ENCODE measurements at regions not wholly inside any gene's neighbourhood (a gene's known extent, or its start where the extent isn't known, plus 50 kb on each side); places are given as distances from the start of the nearest gene placed in this dataset.

DNA sequence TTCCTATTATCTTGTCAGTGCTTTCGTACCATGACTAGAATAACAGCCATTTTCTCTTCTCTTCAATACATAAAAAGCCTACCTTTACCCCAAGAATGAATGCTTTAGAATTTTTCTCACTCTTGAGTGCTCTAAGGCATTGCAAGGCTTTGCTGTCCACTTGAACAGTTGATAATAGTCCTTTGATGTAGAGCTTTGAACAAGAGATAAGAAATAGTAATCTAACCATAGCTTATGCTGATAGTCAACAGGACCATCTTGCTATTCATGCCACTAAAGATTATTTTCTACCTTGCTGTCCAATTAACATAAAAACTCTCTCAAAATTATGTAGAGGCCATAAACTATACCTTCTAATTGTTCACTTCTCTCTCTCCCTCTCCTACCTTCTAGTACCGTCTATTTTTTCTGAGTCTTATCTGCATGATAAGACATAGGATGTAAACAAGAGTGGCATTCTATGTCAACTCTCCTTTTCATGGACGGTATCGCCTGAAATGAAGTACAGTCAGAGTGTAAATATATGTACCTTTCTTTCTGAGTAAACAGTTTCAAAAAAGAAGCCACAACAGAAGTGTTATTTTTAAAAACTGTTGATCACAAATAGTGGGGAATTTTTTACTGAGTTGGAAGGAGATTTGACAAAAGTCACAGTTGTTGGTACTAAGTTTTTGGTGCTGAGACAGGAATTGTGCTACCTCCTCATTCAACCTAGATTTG, 297.9 kb downstream of the NDFIP2 start:
- Mint-ChIP-seq H3K4me1 (ENCODE audit: unreplicated experiment) (peaks cover 17% of the 10 kb centered on the region), H3K4me3 (ENCODE audit: unreplicated experiment) (no peak overlapping the region), H3K27me3 (ENCODE audit: unreplicated experiment) (peaks cover 4% of the 10 kb centered on the region), H3K9me3 (ENCODE audit: unreplicated experiment) (no peaks in the 10 kb centered on the region), H3K36me3 (ENCODE audit: low read depth, unreplicated experiment) (no peaks in the 10 kb centered on the region), H3K27ac (ENCODE audit: unreplicated experiment) (no peak overlapping the region)
- DNase-seq (ENCODE audit: low spot score): no peak
- TF ChIP-seq, protein P1, sequence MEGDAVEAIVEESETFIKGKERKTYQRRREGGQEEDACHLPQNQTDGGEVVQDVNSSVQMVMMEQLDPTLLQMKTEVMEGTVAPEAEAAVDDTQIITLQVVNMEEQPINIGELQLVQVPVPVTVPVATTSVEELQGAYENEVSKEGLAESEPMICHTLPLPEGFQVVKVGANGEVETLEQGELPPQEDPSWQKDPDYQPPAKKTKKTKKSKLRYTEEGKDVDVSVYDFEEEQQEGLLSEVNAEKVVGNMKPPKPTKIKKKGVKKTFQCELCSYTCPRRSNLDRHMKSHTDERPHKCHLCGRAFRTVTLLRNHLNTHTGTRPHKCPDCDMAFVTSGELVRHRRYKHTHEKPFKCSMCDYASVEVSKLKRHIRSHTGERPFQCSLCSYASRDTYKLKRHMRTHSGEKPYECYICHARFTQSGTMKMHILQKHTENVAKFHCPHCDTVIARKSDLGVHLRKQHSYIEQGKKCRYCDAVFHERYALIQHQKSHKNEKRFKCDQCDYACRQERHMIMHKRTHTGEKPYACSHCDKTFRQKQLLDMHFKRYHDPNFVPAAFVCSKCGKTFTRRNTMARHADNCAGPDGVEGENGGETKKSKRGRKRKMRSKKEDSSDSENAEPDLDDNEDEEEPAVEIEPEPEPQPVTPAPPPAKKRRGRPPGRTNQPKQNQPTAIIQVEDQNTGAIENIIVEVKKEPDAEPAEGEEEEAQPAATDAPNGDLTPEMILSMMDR (IDR thresholded peaks at IDR 0.05; ENCODE audit: unreplicated experiment): no peak

DNA sequence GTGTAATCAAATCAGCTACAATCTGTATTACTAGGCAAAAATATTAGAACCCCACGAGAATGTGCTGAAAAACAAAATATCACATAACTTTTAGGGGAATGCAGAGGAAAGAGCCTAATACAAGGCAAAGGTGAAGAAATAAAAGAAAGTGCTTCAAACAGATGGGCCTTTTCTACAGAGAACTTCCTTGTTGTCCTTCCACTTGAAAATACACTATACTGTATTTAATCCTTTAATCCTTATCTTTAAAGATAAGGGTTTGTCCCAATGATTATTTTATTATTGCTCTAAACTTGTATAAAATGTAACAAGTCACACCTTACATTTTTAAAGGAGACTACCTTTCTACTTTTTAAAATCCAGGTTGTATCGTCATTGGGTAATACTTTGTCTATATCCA, 296.5 kb downstream of the NDFIP2 start:
- TF ChIP-seq, protein P1 (IDR thresholded peaks at IDR 0.05; ENCODE audit: unreplicated experiment): no peak
- no peak for DNase-seq (ENCODE audit: low spot score)
- H3K4me1 Mint-ChIP-seq (ENCODE audit: unreplicated experiment): peaks cover 11% of the 10 kb centered on the region
- H3K36me3 Mint-ChIP-seq (ENCODE audit: low read depth, unreplicated experiment): no peaks in the 10 kb centered on the region
- H3K9me3 Mint-ChIP-seq (ENCODE audit: unreplicated experiment): no peaks in the 10 kb centered on the region
- no peak overlapping the region for H3K4me3 Mint-ChIP-seq (ENCODE audit: unreplicated experiment)
- H3K27me3 Mint-ChIP-seq (ENCODE audit: unreplicated experiment): no peaks in the 10 kb centered on the region
- no peak overlapping the region for H3K27ac Mint-ChIP-seq (ENCODE audit: unreplicated experiment)

DNA sequence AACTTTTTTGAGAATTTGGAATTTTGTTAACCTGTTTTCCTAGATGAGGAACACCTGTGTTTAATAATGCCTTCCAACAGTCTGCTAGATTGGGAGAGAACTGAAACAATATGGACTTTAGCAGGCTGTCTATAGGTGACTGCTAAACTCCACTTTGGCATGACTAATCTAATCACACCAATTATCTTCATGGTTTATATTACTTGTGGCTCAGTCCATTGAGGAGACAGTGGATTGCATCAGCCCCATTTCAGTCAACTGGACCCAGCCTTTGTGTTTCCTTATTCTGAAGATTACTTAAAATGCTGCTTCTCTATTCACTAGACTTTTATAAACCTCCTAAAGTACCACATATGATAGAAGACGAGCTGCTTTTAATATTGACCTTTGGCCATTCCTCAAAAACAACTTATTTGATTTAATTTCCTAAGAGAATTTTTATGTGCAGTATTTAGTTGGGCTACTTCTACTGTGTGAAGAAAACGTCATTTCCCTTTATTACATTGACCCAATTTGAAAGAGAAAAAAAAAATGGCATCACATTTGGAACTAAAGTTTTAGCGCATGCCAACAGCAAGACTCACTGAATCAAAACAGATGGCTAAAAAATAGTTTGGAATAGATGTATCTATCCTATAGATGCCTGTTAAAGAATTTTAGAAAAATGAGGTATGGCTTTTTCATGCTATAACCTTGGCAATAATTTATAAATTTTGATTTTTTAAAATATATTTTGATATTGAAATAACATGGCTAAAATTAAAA, 295.8 kb downstream of the NDFIP2 start:
- no peak for DNase-seq (ENCODE audit: low spot score)
- TF ChIP-seq, protein P1 (IDR thresholded peaks at IDR 0.05; ENCODE audit: unreplicated experiment): no peak
- Mint-ChIP-seq H3K27ac (ENCODE audit: unreplicated experiment) (no peak overlapping the region), H3K4me3 (ENCODE audit: unreplicated experiment) (no peak overlapping the region), H3K36me3 (ENCODE audit: low read depth, unreplicated experiment) (no peaks in the 10 kb centered on the region), H3K4me1 (ENCODE audit: unreplicated experiment) (peaks cover 4% of the 10 kb centered on the region), H3K9me3 (ENCODE audit: unreplicated experiment) (no peaks in the 10 kb centered on the region), H3K27me3 (ENCODE audit: unreplicated experiment) (no peaks in the 10 kb centered on the region)

DNA sequence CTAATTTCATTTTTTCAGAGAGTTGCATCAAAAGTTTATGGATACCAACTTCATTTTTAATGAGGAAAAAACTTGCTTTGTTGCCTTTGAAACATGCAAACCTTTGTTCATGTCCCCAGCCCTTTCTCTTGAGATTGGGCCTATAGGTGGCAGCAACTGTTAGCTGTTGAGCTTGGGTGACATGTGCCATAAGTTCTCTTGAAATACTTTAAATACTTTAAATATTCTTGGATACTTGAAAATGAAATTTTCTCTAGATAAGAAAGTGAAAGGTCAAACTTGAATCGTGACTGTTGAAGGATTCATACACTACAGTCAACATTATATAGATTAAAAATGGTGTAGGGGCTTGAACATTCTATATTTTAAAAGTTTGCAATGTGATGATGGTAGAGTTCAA, 294.9 kb downstream of the NDFIP2 start:
- Mint-ChIP-seq H3K36me3 (ENCODE audit: low read depth, unreplicated experiment) (no peaks in the 10 kb centered on the region), H3K27ac (ENCODE audit: unreplicated experiment) (no peak overlapping the region), H3K4me3 (ENCODE audit: unreplicated experiment) (no peak overlapping the region), H3K9me3 (ENCODE audit: unreplicated experiment) (no peaks in the 10 kb centered on the region), H3K27me3 (ENCODE audit: unreplicated experiment) (no peaks in the 10 kb centered on the region), H3K4me1 (ENCODE audit: unreplicated experiment) (peaks cover 4% of the 10 kb centered on the region)
- TF ChIP-seq, protein P1 (IDR thresholded peaks at IDR 0.05; ENCODE audit: unreplicated experiment): no peak
- peak; percentile 26 for DNase-seq (ENCODE audit: low spot score)

DNA sequence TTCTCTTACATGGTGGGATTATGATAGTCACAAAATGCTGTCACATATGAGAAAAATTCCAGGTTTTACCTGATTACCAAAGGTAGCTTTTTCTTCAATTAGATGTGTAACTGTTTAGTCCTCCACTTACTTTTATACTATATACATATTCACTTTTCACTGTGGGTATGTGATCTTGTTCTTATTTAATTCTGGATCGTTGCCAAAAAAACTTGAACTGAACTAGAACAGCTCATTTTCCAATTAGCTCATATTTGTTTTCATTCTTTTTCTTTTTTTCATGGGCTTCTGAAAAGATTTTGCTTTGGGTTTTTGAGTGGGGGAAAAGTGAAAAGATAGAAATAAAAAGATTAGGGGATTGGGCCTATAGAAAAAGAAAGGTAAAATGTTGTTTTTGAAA, 291.9 kb downstream of the NDFIP2 start:
- H3K4me1 Mint-ChIP-seq (ENCODE audit: unreplicated experiment): no peaks in the 10 kb centered on the region
- H3K27me3 Mint-ChIP-seq (ENCODE audit: unreplicated experiment): no peaks in the 10 kb centered on the region
- H3K9me3 Mint-ChIP-seq (ENCODE audit: unreplicated experiment): no peaks in the 10 kb centered on the region
- H3K27ac Mint-ChIP-seq (ENCODE audit: unreplicated experiment): no peak overlapping the region
- H3K36me3 Mint-ChIP-seq (ENCODE audit: low read depth, unreplicated experiment): no peaks in the 10 kb centered on the region
- no peak overlapping the region for H3K4me3 Mint-ChIP-seq (ENCODE audit: unreplicated experiment)
- TF ChIP-seq, protein P1 (IDR thresholded peaks at IDR 0.05; ENCODE audit: unreplicated experiment): no peak
- no peak for DNase-seq (ENCODE audit: low spot score)

Data from endothelial cell (in vitro differentiated cells).